ENCODE measurements at regions not wholly inside any gene's neighbourhood (a gene's known extent, or its start where the extent isn't known, plus 50 kb on each side); places are given as distances from the start of the nearest gene placed in this dataset.
"Not testable (repeated sequence)": the region's sequence is repeated elsewhere in the genome, so short reads cannot be mapped to it uniquely, and the experiment has no call there.

GRCh38 chr7:145698526-145699262 lies 417.9 kb upstream of the CNTNAP2 start:
- Histone ChIP-seq H3K9me3 (replicated peaks) (no peaks in the 10 kb centered on the region), H3K4me1 (no peaks in the 10 kb centered on the region), H3K27ac (replicated peaks) (no peak overlapping the region), H3K4me3 (no peak overlapping the region), H3K36me3 (no peaks in the 10 kb centered on the region), H3K27me3 (ENCODE audit: low read depth) (no peaks in the 10 kb centered on the region)
- TF ChIP-seq CTCF (IDR thresholded peaks at IDR 0.05; ENCODE audit: borderline replicate concordance) = no peak
- no peak for DNase-seq
- intact Hi-C loops (cut with micrococcal nuclease) = no loop called here

- intact Hi-C loops (cut with micrococcal nuclease); H3K36me3 ChIP-seq; DNase-seq; H3K9me3 ChIP-seq (replicated peaks); H3K4me1 ChIP-seq; H3K27ac ChIP-seq (replicated peaks); H3K27me3 ChIP-seq (ENCODE audit: low read depth); H3K4me3 ChIP-seq: not testable (repeated sequence)
Observed at GRCh38 chr7:145697412-145698107, 419.0 kb upstream of the CNTNAP2 start.

GRCh38 chr7:145696071-145696470 lies 420.5 kb upstream of the CNTNAP2 start:
- no peaks in the 10 kb centered on the region for H3K4me1 ChIP-seq
- H3K4me3 ChIP-seq = no peak overlapping the region
- no peaks in the 10 kb centered on the region for H3K9me3 ChIP-seq (replicated peaks)
- no peaks in the 10 kb centered on the region for H3K36me3 ChIP-seq
- no peak for DNase-seq
- intact Hi-C loops (cut with micrococcal nuclease) = no loop called here
- no peaks in the 10 kb centered on the region for H3K27me3 ChIP-seq (ENCODE audit: low read depth)
- no peak overlapping the region for H3K27ac ChIP-seq (replicated peaks)
- no peak for TF ChIP-seq CTCF (IDR thresholded peaks at IDR 0.05; ENCODE audit: borderline replicate concordance)

GRCh38 chr7:145692237-145692950 lies 424.2 kb upstream of the CNTNAP2 start:
- H3K4me1 ChIP-seq = no peaks in the 10 kb centered on the region
- H3K27me3 ChIP-seq (ENCODE audit: low read depth) = no peaks in the 10 kb centered on the region
- no peaks in the 10 kb centered on the region for H3K36me3 ChIP-seq
- peak; percentile 38 for DNase-seq
- no peak for TF ChIP-seq CTCF (IDR thresholded peaks at IDR 0.05; ENCODE audit: borderline replicate concordance)
- peak overlapping the region; percentile 61 for H3K27ac ChIP-seq (replicated peaks)
- no peak overlapping the region for H3K4me3 ChIP-seq
- H3K9me3 ChIP-seq (replicated peaks) = peaks cover 9% of the 10 kb centered on the region
- intact Hi-C loops (cut with micrococcal nuclease) = no loop called here

GRCh38 chr7:145691377-145691914 lies 425.2 kb upstream of the CNTNAP2 start:
- H3K9me3 ChIP-seq (replicated peaks) = peaks cover 9% of the 10 kb centered on the region
- H3K27me3 ChIP-seq (ENCODE audit: low read depth) = no peaks in the 10 kb centered on the region
- no peak for TF ChIP-seq CTCF (IDR thresholded peaks at IDR 0.05; ENCODE audit: borderline replicate concordance)
- H3K36me3 ChIP-seq = no peaks in the 10 kb centered on the region
- peak overlapping the region; percentile 61 for H3K27ac ChIP-seq (replicated peaks)
- intact Hi-C loops (cut with micrococcal nuclease) = no loop called here
- no peaks in the 10 kb centered on the region for H3K4me1 ChIP-seq
- DNase-seq = no peak
- no peak overlapping the region for H3K4me3 ChIP-seq
